Gastroesophageal sphincter (tissue), 4 donors: ENCODE measurements at regions not wholly inside any gene's neighbourhood (a gene's known extent, or its start where the extent isn't known, plus 50 kb on each side); places are given as distances from the start of the nearest gene placed in this dataset.

Experiments
- ATAC-seq: fragments of 150-250 bp; one replicate; pipeline ENCODE4 v1.9.1; 2016; ENCODE audit warnings: mild to moderate bottlenecking, moderate library complexity
- H3K27ac ChIP-seq, 4 donors: fragments of 200-600 bp; sonication (generic) in 3 of 4; 1 replicate in 3 of 4; 2 replicates in 1 of 4; pipeline ENCODE4 v1.5.1; 2016 to 2019
- H3K27me3 ChIP-seq: fragments of 200-600 bp; sonication (generic); one replicate; pipeline ENCODE4 v1.5.1; 2019
- H3K36me3 ChIP-seq, 2 donors: fragments of 200-600 bp; sonication (generic); one replicate each; pipeline ENCODE4 v1.5.1; 2019; ENCODE audit warnings: control low read depth in 1 of 2
- H3K4me1 ChIP-seq, 3 donors: fragments of 200-600 bp; sonication (generic); 1 replicate in 2 of 3; 2 replicates in 1 of 3; pipeline ENCODE4 v1.5.1; 2016 to 2019; ENCODE audit warnings: control low read depth in 2 of 3
- H3K4me3 ChIP-seq, 2 donors: fragments of 200-600 bp; sonication (generic); one replicate each; pipeline ENCODE4 v1.5.1; 2019; ENCODE audit warnings: mild to moderate bottlenecking in 1 of 2, moderate library complexity in 1 of 2
- H3K9me3 ChIP-seq, 3 donors: fragments of 200-600 bp; sonication (generic); one replicate each; pipeline ENCODE4 v1.5.1; 2017 to 2019; ENCODE audit warnings: control low read depth in 2 of 3
- EP300 ChIP-seq: sonication (generic); formaldehyde crosslinking; IDR thresholded peaks from one replicate; pipeline ENCODE4 v1.6.1; 2017; ENCODE audit warnings: antibody characterized with exemption, mild to moderate bottlenecking
- POLR2A ChIP-seq, 2 donors: fragments of 450-650 bp; IDR thresholded peaks; one replicate each; pipeline ENCODE4 v1.6.1; 2017; ENCODE audit warnings: antibody characterized with exemption in 2 of 2, mild to moderate bottlenecking in 2 of 2, moderate library complexity in 1 of 2
- POLR2AphosphoS5 ChIP-seq: sonication (generic); formaldehyde crosslinking; IDR thresholded peaks from one replicate; pipeline ENCODE4 v1.6.1; 2017; ENCODE audit warnings: antibody characterized with exemption
- WGBS, 2 donors: methylation state at CpG; one replicate each; pipeline ENCODE4 v1.1.5; 2018; ENCODE audit warnings: low coverage in 1 of 2; 5-methylcytosine and 5-hydroxymethylcytosine counted together
- TF ChIP-seq, protein P1 (sequence below), 4 experiments: fragments of 200-600 bp in 2 of 4; fragments of 450-650 bp in 2 of 4; sonication (generic) in 1 of 4; IDR thresholded peaks; one replicate each; pipeline ENCODE4 v1.5.1; 2017 to 2019; ENCODE audit warnings: antibody characterized with exemption in 4 of 4, mild to moderate bottlenecking in 2 of 4, moderate library complexity in 2 of 4

DNA sequence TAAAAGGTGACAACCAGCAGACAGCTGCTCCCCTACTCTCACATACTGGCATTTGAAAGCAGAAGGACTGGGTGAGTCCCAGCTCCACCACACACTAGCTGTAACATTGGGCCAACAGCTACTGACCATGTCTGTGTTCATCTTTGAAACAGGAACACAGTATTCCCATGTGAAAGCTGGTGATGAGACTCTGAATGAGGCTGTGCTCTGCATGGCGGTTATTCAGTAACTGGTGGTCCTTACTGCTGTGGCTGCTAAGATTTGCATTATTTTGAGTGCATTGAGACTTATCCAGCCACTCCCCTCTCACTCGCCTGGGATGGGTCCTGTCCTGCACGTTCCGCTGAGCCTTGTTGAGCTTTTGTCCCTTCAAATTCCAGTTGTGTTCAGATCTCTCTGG is 342.9 kb downstream of the FOXL1 start:
- no peak for ATAC-seq
- peaks cover 0 to 6% (median 0%) of the 10 kb centered on the region in 3 donors for H3K4me1 ChIP-seq
- 94% methylated on average over 3 of the region's 4 CpGs; no CpG with 5 or more reads in 1 of the 2 donors for WGBS, 2 donors
- H3K36me3 ChIP-seq: no peaks in the 10 kb centered on the region
- H3K27me3 ChIP-seq: peaks cover 71% of the 10 kb centered on the region
- H3K27ac ChIP-seq: no peak overlapping the region
- H3K9me3 ChIP-seq: peaks cover 0 to 33% (median 0%) of the 10 kb centered on the region in 3 donors
- TF ChIP-seq POLR2AphosphoS5 (no peak), EP300 (no peak), POLR2A (IDR thresholded peaks at IDR 0.05) (no peak)
- TF ChIP-seq, protein P1, sequence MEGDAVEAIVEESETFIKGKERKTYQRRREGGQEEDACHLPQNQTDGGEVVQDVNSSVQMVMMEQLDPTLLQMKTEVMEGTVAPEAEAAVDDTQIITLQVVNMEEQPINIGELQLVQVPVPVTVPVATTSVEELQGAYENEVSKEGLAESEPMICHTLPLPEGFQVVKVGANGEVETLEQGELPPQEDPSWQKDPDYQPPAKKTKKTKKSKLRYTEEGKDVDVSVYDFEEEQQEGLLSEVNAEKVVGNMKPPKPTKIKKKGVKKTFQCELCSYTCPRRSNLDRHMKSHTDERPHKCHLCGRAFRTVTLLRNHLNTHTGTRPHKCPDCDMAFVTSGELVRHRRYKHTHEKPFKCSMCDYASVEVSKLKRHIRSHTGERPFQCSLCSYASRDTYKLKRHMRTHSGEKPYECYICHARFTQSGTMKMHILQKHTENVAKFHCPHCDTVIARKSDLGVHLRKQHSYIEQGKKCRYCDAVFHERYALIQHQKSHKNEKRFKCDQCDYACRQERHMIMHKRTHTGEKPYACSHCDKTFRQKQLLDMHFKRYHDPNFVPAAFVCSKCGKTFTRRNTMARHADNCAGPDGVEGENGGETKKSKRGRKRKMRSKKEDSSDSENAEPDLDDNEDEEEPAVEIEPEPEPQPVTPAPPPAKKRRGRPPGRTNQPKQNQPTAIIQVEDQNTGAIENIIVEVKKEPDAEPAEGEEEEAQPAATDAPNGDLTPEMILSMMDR (IDR thresholded peaks at IDR 0.05): no peak
- H3K4me3 ChIP-seq: no peak overlapping the region

DNA sequence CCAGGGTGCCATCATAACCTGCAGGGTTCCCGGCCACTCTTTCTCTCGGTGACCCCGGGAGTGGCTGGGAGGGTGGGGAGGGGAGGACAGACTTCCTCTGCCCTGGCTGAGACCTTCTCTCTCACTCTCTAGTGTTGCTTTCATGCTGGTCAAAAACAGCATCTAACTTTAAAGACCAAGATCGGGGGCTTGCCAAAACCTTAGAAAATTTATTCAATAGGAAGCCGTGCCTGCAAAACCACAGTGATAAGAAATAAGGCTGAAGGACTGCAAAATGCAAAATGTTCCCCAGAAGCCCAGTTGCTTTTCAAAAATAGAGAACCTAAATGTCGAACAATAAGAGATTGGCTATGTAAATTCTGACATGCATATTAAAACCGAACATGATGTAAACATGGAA is 344.0 kb downstream of the FOXL1 start:
- no peak overlapping the region for H3K4me3 ChIP-seq
- H3K27ac ChIP-seq: no peak overlapping the region
- TF ChIP-seq EP300 (no peak), POLR2AphosphoS5 (no peak), POLR2A (IDR thresholded peaks at IDR 0.05) (no peak)
- TF ChIP-seq, protein P1 (IDR thresholded peaks at IDR 0.05): no peak
- no peak for ATAC-seq
- 52 to 85% methylated on average over 2 to 4 of the region's 7 CpGs for WGBS, 2 donors
- H3K4me1 ChIP-seq: peaks cover 0 to 6% (median 0%) of the 10 kb centered on the region in 3 donors
- H3K9me3 ChIP-seq: peaks cover 0 to 33% (median 0%) of the 10 kb centered on the region in 3 donors
- peaks cover 82% of the 10 kb centered on the region for H3K27me3 ChIP-seq
- no peaks in the 10 kb centered on the region for H3K36me3 ChIP-seq

DNA sequence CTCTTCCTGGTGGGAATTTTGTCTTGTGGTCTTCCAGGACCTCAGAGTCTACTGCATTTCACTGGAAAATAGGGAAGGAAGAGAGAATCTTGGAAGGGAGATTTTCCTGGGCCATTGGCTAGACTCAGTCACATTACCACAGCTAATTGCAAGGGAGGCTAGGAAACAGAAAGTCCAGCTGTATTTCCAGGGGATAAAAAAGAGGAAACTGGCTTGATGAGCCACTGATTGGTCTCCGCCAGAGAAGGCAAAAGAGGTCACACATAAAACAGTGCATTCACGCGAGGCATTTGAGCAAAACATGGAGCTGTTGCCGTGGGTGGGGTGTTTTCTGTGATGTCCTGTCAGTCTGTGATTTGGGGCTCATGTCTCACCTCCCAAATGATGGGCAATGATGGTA is 345.3 kb downstream of the FOXL1 start:
- ATAC-seq: no peak
- TF ChIP-seq, protein P1 (IDR thresholded peaks at IDR 0.05): no peak
- TF ChIP-seq POLR2A (IDR thresholded peaks at IDR 0.05) (no peak), EP300 (no peak), POLR2AphosphoS5 (no peak)
- peaks cover 0 to 33% (median 0%) of the 10 kb centered on the region in 3 donors for H3K9me3 ChIP-seq
- H3K27me3 ChIP-seq: peaks cover 88% of the 10 kb centered on the region
- H3K4me3 ChIP-seq: no peak overlapping the region
- H3K27ac ChIP-seq: no peak overlapping the region
- H3K4me1 ChIP-seq: peaks cover 0 to 7% (median 0%) of the 10 kb centered on the region in 3 donors
- no peaks in the 10 kb centered on the region for H3K36me3 ChIP-seq
- WGBS, 2 donors: 65 to 89% methylated on average over 4 of the region's 4 CpGs

- ATAC-seq: no peak
- no peak for TF ChIP-seq EP300
- no peak for TF ChIP-seq POLR2AphosphoS5
- TF ChIP-seq, protein P1 (IDR thresholded peaks at IDR 0.05): no peak
- TF ChIP-seq POLR2A (IDR thresholded peaks at IDR 0.05): no peak
- Histone ChIP-seq H3K9me3 (peaks cover 0 to 33% (median 0%) of the 10 kb centered on the region in 3 donors), H3K27me3 (peaks cover 88% of the 10 kb centered on the region), H3K36me3 (no peaks in the 10 kb centered on the region), H3K4me3 (no peak overlapping the region), H3K27ac (no peak overlapping the region), H3K4me1 (peaks cover 0 to 15% (median 0%) of the 10 kb centered on the region in 3 donors)
- 75 to 100% methylated on average over 1 to 3 of the region's 6 CpGs for WGBS, 2 donors
These were observed 346.2 kb downstream of the FOXL1 start for GRCh38 chr16:86924537-86924936.

- WGBS, 2 donors: 26 to 67% methylated on average over 4 to 12 of the region's 18 CpGs
- ATAC-seq: no peak
These were observed 346.9 kb downstream of the FOXL1 start for GRCh38 chr16:86925067-86925791.

More at GRCh38 chr16:86925067-86925791, 346.9 kb downstream of the FOXL1 start:
- H3K27me3 ChIP-seq: peaks cover 88% of the 10 kb centered on the region
- H3K9me3 ChIP-seq: peaks cover 0 to 30% (median 0%) of the 10 kb centered on the region in 3 donors
- no peak overlapping the region for H3K27ac ChIP-seq
- H3K4me1 ChIP-seq: peaks cover 0 to 21% (median 0%) of the 10 kb centered on the region in 3 donors
- no peak overlapping the region for H3K4me3 ChIP-seq
- H3K36me3 ChIP-seq: no peaks in the 10 kb centered on the region
- TF ChIP-seq POLR2A (IDR thresholded peaks at IDR 0.05) (no peak), POLR2AphosphoS5 (no peak), EP300 (no peak)
- TF ChIP-seq, protein P1 (IDR thresholded peaks at IDR 0.05): no peak
